ENCODE measurements at regions not wholly inside any gene's neighbourhood (a gene's known extent, or its start where the extent isn't known, plus 50 kb on each side); places are given as distances from the start of the nearest gene placed in this dataset.

DNA sequence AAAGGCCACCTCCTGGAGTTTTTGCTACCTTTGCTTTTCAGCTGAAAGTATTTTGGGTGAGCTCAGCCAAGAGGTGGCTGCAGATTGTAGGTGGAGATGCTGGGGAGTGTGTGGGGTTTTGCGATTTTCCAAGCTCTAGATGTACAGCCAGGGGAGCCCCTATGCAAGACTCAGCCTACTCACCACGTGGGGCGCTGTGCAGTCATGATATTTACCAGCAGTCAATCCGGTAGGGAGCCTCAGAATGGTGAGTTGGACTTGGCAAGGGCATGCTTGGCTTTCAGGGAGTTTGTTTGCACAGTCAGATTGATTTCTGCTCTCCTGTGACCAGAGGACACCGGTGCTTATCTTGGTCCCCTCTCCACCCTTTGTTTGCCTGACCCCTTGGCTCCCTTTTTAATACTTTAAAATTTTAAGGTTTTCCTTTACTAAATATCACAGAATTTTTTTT, 175.3 kb downstream of the UTP18 start:
- TF ChIP-seq POLR2AphosphoS5 (IDR thresholded peaks at IDR 0.05; ENCODE audit: low read depth) (no peak), SPI1 (IDR thresholded peaks at IDR 0.05; ENCODE audit: borderline replicate concordance, low read depth) (no peak)
- TF ChIP-seq, protein P1, sequence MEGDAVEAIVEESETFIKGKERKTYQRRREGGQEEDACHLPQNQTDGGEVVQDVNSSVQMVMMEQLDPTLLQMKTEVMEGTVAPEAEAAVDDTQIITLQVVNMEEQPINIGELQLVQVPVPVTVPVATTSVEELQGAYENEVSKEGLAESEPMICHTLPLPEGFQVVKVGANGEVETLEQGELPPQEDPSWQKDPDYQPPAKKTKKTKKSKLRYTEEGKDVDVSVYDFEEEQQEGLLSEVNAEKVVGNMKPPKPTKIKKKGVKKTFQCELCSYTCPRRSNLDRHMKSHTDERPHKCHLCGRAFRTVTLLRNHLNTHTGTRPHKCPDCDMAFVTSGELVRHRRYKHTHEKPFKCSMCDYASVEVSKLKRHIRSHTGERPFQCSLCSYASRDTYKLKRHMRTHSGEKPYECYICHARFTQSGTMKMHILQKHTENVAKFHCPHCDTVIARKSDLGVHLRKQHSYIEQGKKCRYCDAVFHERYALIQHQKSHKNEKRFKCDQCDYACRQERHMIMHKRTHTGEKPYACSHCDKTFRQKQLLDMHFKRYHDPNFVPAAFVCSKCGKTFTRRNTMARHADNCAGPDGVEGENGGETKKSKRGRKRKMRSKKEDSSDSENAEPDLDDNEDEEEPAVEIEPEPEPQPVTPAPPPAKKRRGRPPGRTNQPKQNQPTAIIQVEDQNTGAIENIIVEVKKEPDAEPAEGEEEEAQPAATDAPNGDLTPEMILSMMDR (IDR thresholded peaks at IDR 0.05; ENCODE audit: insufficient read depth, low read length): no peak
- TF ChIP-seq, protein P2, sequence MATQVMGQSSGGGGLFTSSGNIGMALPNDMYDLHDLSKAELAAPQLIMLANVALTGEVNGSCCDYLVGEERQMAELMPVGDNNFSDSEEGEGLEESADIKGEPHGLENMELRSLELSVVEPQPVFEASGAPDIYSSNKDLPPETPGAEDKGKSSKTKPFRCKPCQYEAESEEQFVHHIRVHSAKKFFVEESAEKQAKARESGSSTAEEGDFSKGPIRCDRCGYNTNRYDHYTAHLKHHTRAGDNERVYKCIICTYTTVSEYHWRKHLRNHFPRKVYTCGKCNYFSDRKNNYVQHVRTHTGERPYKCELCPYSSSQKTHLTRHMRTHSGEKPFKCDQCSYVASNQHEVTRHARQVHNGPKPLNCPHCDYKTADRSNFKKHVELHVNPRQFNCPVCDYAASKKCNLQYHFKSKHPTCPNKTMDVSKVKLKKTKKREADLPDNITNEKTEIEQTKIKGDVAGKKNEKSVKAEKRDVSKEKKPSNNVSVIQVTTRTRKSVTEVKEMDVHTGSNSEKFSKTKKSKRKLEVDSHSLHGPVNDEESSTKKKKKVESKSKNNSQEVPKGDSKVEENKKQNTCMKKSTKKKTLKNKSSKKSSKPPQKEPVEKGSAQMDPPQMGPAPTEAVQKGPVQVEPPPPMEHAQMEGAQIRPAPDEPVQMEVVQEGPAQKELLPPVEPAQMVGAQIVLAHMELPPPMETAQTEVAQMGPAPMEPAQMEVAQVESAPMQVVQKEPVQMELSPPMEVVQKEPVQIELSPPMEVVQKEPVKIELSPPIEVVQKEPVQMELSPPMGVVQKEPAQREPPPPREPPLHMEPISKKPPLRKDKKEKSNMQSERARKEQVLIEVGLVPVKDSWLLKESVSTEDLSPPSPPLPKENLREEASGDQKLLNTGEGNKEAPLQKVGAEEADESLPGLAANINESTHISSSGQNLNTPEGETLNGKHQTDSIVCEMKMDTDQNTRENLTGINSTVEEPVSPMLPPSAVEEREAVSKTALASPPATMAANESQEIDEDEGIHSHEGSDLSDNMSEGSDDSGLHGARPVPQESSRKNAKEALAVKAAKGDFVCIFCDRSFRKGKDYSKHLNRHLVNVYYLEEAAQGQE (IDR thresholded peaks at IDR 0.05; ENCODE audit: insufficient replicate concordance, low read depth): no peak
